Heart left ventricle (tissue), 16 donors: ENCODE measurements at regions not wholly inside any gene's neighbourhood (a gene's known extent, or its start where the extent isn't known, plus 50 kb on each side); places are given as distances from the start of the nearest gene placed in this dataset.

Source experiments
- ATAC-seq, 4 donors: fragments of 200-7000 bp; cut with Tn5 transposase; one replicate each; pipeline ENCODE4 v1.9.1; 2020 to 2022; ENCODE audit warnings: moderate library complexity in 4 of 4, mild to moderate bottlenecking in 3 of 4, moderate number of reproducible peaks in 1 of 4
- DNase-seq, 5 donors: peaks; one replicate each; pipeline ENCODE4 v3.0.0-alpha.2; 2020
- H3K27ac ChIP-seq, 12 donors: fragments of 200-600 bp; sonication (generic) in 4 of 12; one replicate each; pipeline versions ENCODE4 v1.5.0 to v1.8.0; 2016 to 2022; ENCODE audit warnings: mild to moderate bottlenecking in 2 of 12
- H3K27me3 ChIP-seq, 9 donors: fragments of 200-600 bp; sonication (generic) in 2 of 9; one replicate each; pipeline versions ENCODE4 v1.5.1 to v1.8.0; 2016 to 2022; ENCODE audit warnings: mild to moderate bottlenecking in 3 of 9
- H3K36me3 ChIP-seq, 9 donors: fragments of 200-600 bp; sonication (generic) in 2 of 9; one replicate each; pipeline versions ENCODE4 v1.5.0 to v1.8.0; 2018 to 2022; ENCODE audit warnings: mild to moderate bottlenecking in 2 of 9
- H3K4me1 ChIP-seq, 12 donors: fragments of 200-600 bp; sonication (generic) in 4 of 12; one replicate each; pipeline versions ENCODE4 v1.5.0 to v1.8.0; 2016 to 2022; ENCODE audit warnings: mild to moderate bottlenecking in 3 of 12
- H3K4me3 ChIP-seq, 12 donors: fragments of 200-600 bp; sonication (generic) in 4 of 12; one replicate each; pipeline versions ENCODE4 v1.5.0 to v1.8.0; 2017 to 2022; ENCODE audit warnings: mild to moderate bottlenecking in 9 of 12, moderate library complexity in 4 of 12
- H3K9me3 ChIP-seq, 12 donors: fragments of 200-600 bp; sonication (generic) in 4 of 12; one replicate each; pipeline versions ENCODE4 v1.5.0 to v1.8.0; 2016 to 2022; ENCODE audit warnings: mild to moderate bottlenecking in 1 of 12
- CTCF ChIP-seq, 12 donors: fragments of 200-600 bp; sonication (generic) in 4 of 12; IDR thresholded peaks; one replicate each; pipeline versions ENCODE4 v1.5.0 to v1.8.0; 2018 to 2022; ENCODE audit warnings: antibody characterized with exemption in 12 of 12, mild to moderate bottlenecking in 5 of 12
- POLR2A ChIP-seq, 2 donors: fragments of 450-650 bp; IDR thresholded peaks; one replicate each; pipeline ENCODE4 v1.6.1; 2017; ENCODE audit warnings: antibody characterized with exemption in 2 of 2, mild to moderate bottlenecking in 2 of 2, moderate library complexity in 2 of 2
- WGBS, 4 donors: extraction: QIAGEN DNeasy Blood & Tissue Kit in 2 of 4; methylation state at CpG; one replicate each; pipeline versions ENCODE4 v1.1.5 to v1.1.7; 2013 to 2018; 5-methylcytosine and 5-hydroxymethylcytosine counted together
- intact Hi-C, 10 donors: fragments of 100-400 bp; cut with DNase I; formaldehyde crosslinking; loops; one replicate each; pipeline versions ENCODE4 v1.11.1 to v1.14.2; 2022
- donor health status: ischemic (EF 13 %, LVEDD 7.1; RV severe dilation, severe dysfunction).
- donor health status: healthy with polysubstance abuse.
- donor health status: DM: no; HTN: yes; CAD: no.
- donor health status: DM: no; HTN: no; CAD: no.
- donor health status: ischemic (EF 25% LVEDD 6.9; RV normal size, moderate dysfunction).
- donor health status: ischemic (EF 25% LVEDD 5.7; RV mildly dilated, moderate dysfunction).
- donor health status: healthy.
- donor health status: DM: yes; HTN: yes; CAD: no.
- donor health status: ischemic (EF 35%, LVEDD 5.7; RV mildly dilated, moderate dysfunction).
- donor health status: nonischemic (EF 11% LVEDD 7.7; RV severe dilation, severe dysfunction).
- donor health status: DM: yes; HTN: yes; CAD: no.
- donor health status: PGD.
- donor health status: ischemic (EF 29% LVEDD 5.4; RV normal size, mild dysfunction).
- donor health status: nonischemic (EF 23%, LVEDD 6.1; RV moderate dilation, normal function).

GRCh38 chr3:117822416-117822815, 1112.8 kb downstream of the TUSC7 start:
- H3K27me3 ChIP-seq = no peaks in the 10 kb centered on the region
- DNase-seq = no peak
- ATAC-seq = no peak
- intact Hi-C loops = no loop called here
- H3K4me1 ChIP-seq = no peaks in the 10 kb centered on the region
- WGBS, 4 donors = 88 to 93% (median 93%) methylated on average over 1 of the region's 1 CpG
- H3K36me3 ChIP-seq = no peaks in the 10 kb centered on the region
- H3K27ac ChIP-seq = no peak overlapping the region
- no peaks in the 10 kb centered on the region for H3K9me3 ChIP-seq
- no peak for TF ChIP-seq CTCF (IDR thresholded peaks at IDR 0.05)
- TF ChIP-seq POLR2A (IDR thresholded peaks at IDR 0.05) = no peak
- H3K4me3 ChIP-seq = no peak overlapping the region

GRCh38 chr3:117836296-117836695, 1126.7 kb downstream of the TUSC7 start:
- TF ChIP-seq POLR2A (IDR thresholded peaks at IDR 0.05) = no peak
- no peak for TF ChIP-seq CTCF (IDR thresholded peaks at IDR 0.05)
- ATAC-seq = no peak
- Histone ChIP-seq H3K36me3 (no peaks in the 10 kb centered on the region), H3K4me1 (no peaks in the 10 kb centered on the region), H3K27ac (no peak overlapping the region), H3K27me3 (no peaks in the 10 kb centered on the region), H3K4me3 (no peak overlapping the region), H3K9me3 (no peaks in the 10 kb centered on the region)
- no peak for DNase-seq
- intact Hi-C loops = no loop called here
- WGBS, 4 donors = 34 to 59% (median 48%) methylated on average over 1 of the region's 1 CpG

- no peak for TF ChIP-seq CTCF (IDR thresholded peaks at IDR 0.05)
- TF ChIP-seq POLR2A (IDR thresholded peaks at IDR 0.05) = no peak
- DNase-seq (no peak), ATAC-seq (no peak)
- Histone ChIP-seq H3K27ac (no peak overlapping the region), H3K4me3 (no peak overlapping the region), H3K27me3 (no peaks in the 10 kb centered on the region), H3K36me3 (no peaks in the 10 kb centered on the region), H3K4me1 (no peaks in the 10 kb centered on the region), H3K9me3 (no peaks in the 10 kb centered on the region)
- intact Hi-C loops = no loop called here
- WGBS, 4 donors = 54 to 70% (median 60%) methylated on average over 1 of the region's 1 CpG
These were observed 1127.8 kb downstream of the TUSC7 start for GRCh38 chr3:117837391-117837790.

- ATAC-seq = no peak
These were observed 1132.5 kb downstream of the TUSC7 start for GRCh38 chr3:117842086-117842485.

More at GRCh38 chr3:117842086-117842485, 1132.5 kb downstream of the TUSC7 start:
- H3K9me3 ChIP-seq = no peaks in the 10 kb centered on the region
- no peak overlapping the region for H3K27ac ChIP-seq
- no peaks in the 10 kb centered on the region for H3K4me1 ChIP-seq
- no peak for DNase-seq
- no peaks in the 10 kb centered on the region for H3K27me3 ChIP-seq
- H3K36me3 ChIP-seq = no peaks in the 10 kb centered on the region
- intact Hi-C loops = no loop called here
- no peak overlapping the region for H3K4me3 ChIP-seq
- no peak for TF ChIP-seq CTCF (IDR thresholded peaks at IDR 0.05)
- TF ChIP-seq POLR2A (IDR thresholded peaks at IDR 0.05) = no peak
- 63 to 77% (median 70%) methylated on average over 1 of the region's 1 CpG for WGBS, 4 donors
